Kidney tubule cell (primary cell): ENCODE measurements at regions not wholly inside any gene's neighbourhood (a gene's known extent, or its start where the extent isn't known, plus 50 kb on each side); places are given as distances from the start of the nearest gene placed in this dataset.
A peak's percentile ranks its signal among the peaks of the same experiment; 100 is the strongest.

Experiments used
- DNase-seq: peaks from one replicate; pipeline ENCODE4 v3.0.0-alpha.2; 2018; ENCODE audit warnings: low spot score

GRCh38 chr1:195075973-195076372, 1532.3 kb downstream of the KCNT2 start:
- no peak for DNase-seq

- no peak for DNase-seq
Observed at GRCh38 chr1:195071461-195071860, 1536.8 kb downstream of the KCNT2 start.

- DNase-seq: no peak
Observed at GRCh38 chr1:195065437-195065836, 1542.8 kb downstream of the KCNT2 start.

GRCh38 chr1:195064358-195064757, 1543.9 kb downstream of the KCNT2 start:
- DNase-seq: no peak

- DNase-seq: no peak
Observed at GRCh38 chr1:195054217-195054687, 1554.0 kb downstream of the KCNT2 start.

GRCh38 chr1:195053478-195053877, 1554.8 kb downstream of the KCNT2 start:
- DNase-seq: no peak

GRCh38 chr1:195047772-195048171, 1560.5 kb downstream of the KCNT2 start:
- DNase-seq: no peak

GRCh38 chr1:195045072-195045471, 1563.2 kb downstream of the KCNT2 start:
- DNase-seq: no peak

- DNase-seq: no peak
Observed at GRCh38 chr1:195030793-195031192, 1577.4 kb downstream of the KCNT2 start.

GRCh38 chr1:195026792-195027191, 1581.4 kb downstream of the KCNT2 start:
- DNase-seq: no peak

- DNase-seq: no peak
Observed at GRCh38 chr1:195019385-195019784, 1588.9 kb downstream of the KCNT2 start.

GRCh38 chr1:195012995-195013394, 1595.2 kb downstream of the KCNT2 start:
- no peak for DNase-seq

GRCh38 chr1:195005338-195005737, 1602.9 kb downstream of the KCNT2 start:
- no peak for DNase-seq

- no peak for DNase-seq
Observed at GRCh38 chr1:194990483-194990882, 1617.8 kb downstream of the KCNT2 start.

GRCh38 chr1:194975913-194976312, 1632.3 kb downstream of the KCNT2 start:
- DNase-seq: peak; percentile 2

GRCh38 chr1:194968916-194969315, 1639.3 kb downstream of the KCNT2 start:
- DNase-seq: no peak

- DNase-seq: no peak
Observed at GRCh38 chr1:194959795-194960194, 1648.4 kb downstream of the KCNT2 start.

- DNase-seq: no peak
Observed at GRCh38 chr1:194952171-194952570, 1656.1 kb downstream of the KCNT2 start.

GRCh38 chr1:194950584-194950983, 1657.7 kb downstream of the KCNT2 start:
- DNase-seq: no peak

GRCh38 chr1:194940336-194941030, 1667.8 kb downstream of the KCNT2 start:
- no peak for DNase-seq

GRCh38 chr1:194935864-194936263, 1672.4 kb downstream of the KCNT2 start:
- DNase-seq: no peak

- no peak for DNase-seq
Observed at GRCh38 chr1:194931166-194931565, 1677.1 kb downstream of the KCNT2 start.

- DNase-seq: no peak
Observed at GRCh38 chr1:194930132-194930531, 1678.1 kb downstream of the KCNT2 start.

- no peak for DNase-seq
Observed at GRCh38 chr1:194929357-194929756, 1678.9 kb downstream of the KCNT2 start.
